Activated CD8-positive, alpha-beta memory T cell treated with anti-CD3 and anti-CD28 coated beads, Interleukin-2, amount 50 U/mL, for 48 hours (primary cell): ENCODE measurements at regions not wholly inside any gene's neighbourhood (a gene's known extent, or its start where the extent isn't known, plus 50 kb on each side); places are given as distances from the start of the nearest gene placed in this dataset.

Experiments
- DNase-seq: peaks from one replicate; pipeline ENCODE4 v3.0.0-alpha.2; 2020

DNA sequence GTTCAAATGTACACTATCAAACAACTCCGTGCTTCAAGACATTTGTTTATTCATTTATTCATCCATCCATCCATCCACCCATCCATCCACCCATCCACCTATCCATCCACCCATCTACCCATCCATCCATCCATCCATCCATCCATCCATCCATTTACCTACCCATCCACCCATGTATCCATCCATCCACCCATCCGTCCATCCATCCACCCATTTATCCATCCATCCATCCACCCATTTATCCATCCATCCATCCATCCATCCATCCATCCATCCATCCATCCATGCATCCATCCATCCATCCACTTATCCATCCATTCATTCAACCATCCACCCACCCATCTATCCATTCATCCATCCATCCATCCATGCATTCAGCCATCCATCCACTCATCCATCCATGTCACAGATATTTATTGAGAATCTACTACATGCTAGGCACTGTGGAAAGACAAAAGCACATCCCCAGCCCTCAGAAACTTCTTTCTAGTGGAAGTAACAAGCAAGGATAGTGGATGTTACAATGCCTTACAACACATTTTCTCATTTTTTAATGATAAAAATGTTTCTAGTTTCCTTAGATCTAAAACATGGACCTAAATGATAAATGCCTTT, 237.6 kb downstream of the ZNF536 start:
- no peak for DNase-seq

DNA sequence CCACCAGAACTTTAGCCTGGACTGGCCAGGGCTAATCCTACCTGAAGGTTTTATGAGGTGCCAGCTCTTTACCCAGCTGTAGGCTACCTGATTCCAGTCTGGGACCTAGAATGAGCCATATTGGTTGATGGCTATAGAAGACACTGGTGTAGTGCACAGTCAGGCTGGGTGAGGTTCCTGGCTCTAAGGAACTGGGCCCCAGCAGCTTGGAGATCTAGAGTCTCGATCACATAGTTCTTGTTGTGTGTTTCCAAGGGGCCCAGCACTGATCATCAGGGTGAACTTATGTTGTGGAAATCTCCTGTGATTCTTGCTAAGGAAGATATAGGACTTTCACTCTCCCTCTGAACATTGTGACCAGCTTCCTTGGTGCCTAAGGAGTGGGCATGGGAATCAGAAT, 236.3 kb downstream of the ZNF536 start:
- no peak for DNase-seq
